GM18520 (cell line): ENCODE measurements at regions not wholly inside any gene's neighbourhood (a gene's known extent, or its start where the extent isn't known, plus 50 kb on each side); places are given as distances from the start of the nearest gene placed in this dataset.

Experiments used
- ATAC-seq: cut with Tn5 transposase; IDR thresholded peaks from one replicate; pipeline ENCODE4 v1.9.1; 2021; ENCODE audit not compliant: unreplicated experiment

GRCh38 chr6:71114986-71115385 is 158.1 kb upstream of the B3GAT2 start:
- ATAC-seq: no peak

GRCh38 chr6:71119560-71119959 is 162.7 kb upstream of the B3GAT2 start:
- ATAC-seq: no peak

GRCh38 chr6:71123051-71123450 is 165.6 kb upstream of the OGFRL1 start:
- no peak for ATAC-seq

GRCh38 chr6:71124340-71124739 is 164.3 kb upstream of the OGFRL1 start:
- no peak for ATAC-seq

- ATAC-seq: no peak
Measured at GRCh38 chr6:71125216-71125615, 163.4 kb upstream of the OGFRL1 start.

- no peak for ATAC-seq
Measured at GRCh38 chr6:71126506-71126905, 162.1 kb upstream of the OGFRL1 start.

GRCh38 chr6:71127374-71127773 is 161.2 kb upstream of the OGFRL1 start:
- ATAC-seq: no peak

GRCh38 chr6:71130277-71130676 is 158.3 kb upstream of the OGFRL1 start:
- ATAC-seq: no peak

GRCh38 chr6:71134929-71135642 is 153.5 kb upstream of the OGFRL1 start:
- no peak for ATAC-seq

- no peak for ATAC-seq
Measured at GRCh38 chr6:71137973-71138372, 150.6 kb upstream of the OGFRL1 start.

GRCh38 chr6:71138376-71138775 is 150.2 kb upstream of the OGFRL1 start:
- no peak for ATAC-seq

- ATAC-seq: no peak
Measured at GRCh38 chr6:71139249-71139648, 149.4 kb upstream of the OGFRL1 start.

GRCh38 chr6:71153755-71154325 is 134.8 kb upstream of the OGFRL1 start:
- ATAC-seq: no peak

- no peak for ATAC-seq
Measured at GRCh38 chr6:71157345-71157744, 131.3 kb upstream of the OGFRL1 start.

- ATAC-seq: no peak
Measured at GRCh38 chr6:71164890-71165289, 123.7 kb upstream of the OGFRL1 start.

- no peak for ATAC-seq
Measured at GRCh38 chr6:71168233-71168765, 120.3 kb upstream of the OGFRL1 start.

- no peak for ATAC-seq
Measured at GRCh38 chr6:71171497-71172070, 117.0 kb upstream of the OGFRL1 start.

GRCh38 chr6:71179249-71179885 is 109.2 kb upstream of the OGFRL1 start:
- ATAC-seq: no peak

GRCh38 chr6:71181565-71181964 is 107.0 kb upstream of the OGFRL1 start:
- no peak for ATAC-seq

- ATAC-seq: no peak
Measured at GRCh38 chr6:71187141-71187540, 101.5 kb upstream of the OGFRL1 start.

GRCh38 chr6:71190809-71191208 is 97.8 kb upstream of the OGFRL1 start:
- no peak for ATAC-seq

- ATAC-seq: no peak
Measured at GRCh38 chr6:71194724-71195123, 93.9 kb upstream of the OGFRL1 start.
